ENCODE measurements at regions not wholly inside any gene's neighbourhood (a gene's known extent, or its start where the extent isn't known, plus 50 kb on each side); places are given as distances from the start of the nearest gene placed in this dataset.

- ATAC-seq (no peak), DNase-seq (no peak)
- Mint-ChIP-seq H3K36me3 (no peaks in the 10 kb centered on the region), H3K4me1 (peaks cover 0 to 2% (median 0%) of the 10 kb centered on the region in 4 donors), H3K9me3 (peaks cover 0 to 2% (median 0%) of the 10 kb centered on the region in 9 donors), H3K27ac (no peak overlapping the region), H3K27me3 (peaks cover 3 to 21% (median 10%) of the 10 kb centered on the region in 5 donors), H3K4me3 (no peak overlapping the region)
- POLR2A ChIA-PET = no interaction called here
Observed at GRCh38 chr3:44072601-44073540, 168.8 kb upstream of the TOPAZ1 start.

- H3K36me3 Mint-ChIP-seq = no peaks in the 10 kb centered on the region
- ATAC-seq (no peak), DNase-seq (no peak)
- H3K4me3 Mint-ChIP-seq = no peak overlapping the region
- H3K9me3 Mint-ChIP-seq = peaks cover 0 to 2% (median 0%) of the 10 kb centered on the region in 9 donors
- peak overlapping the region in 1 of 10 donors; percentile 17 for H3K27ac Mint-ChIP-seq
- H3K27me3 Mint-ChIP-seq = peaks cover 3 to 17% (median 7%) of the 10 kb centered on the region in 5 donors
- POLR2A ChIA-PET = no interaction called here
- peaks cover 0 to 5% (median 0%) of the 10 kb centered on the region in 4 donors for H3K4me1 Mint-ChIP-seq
Observed at GRCh38 chr3:44074181-44074580, 167.5 kb upstream of the TOPAZ1 start.

- DNase-seq = no peak
- peaks cover 0 to 3% (median 0%) of the 10 kb centered on the region in 4 donors for H3K4me1 Mint-ChIP-seq
- H3K27ac Mint-ChIP-seq = no peak overlapping the region
- ATAC-seq = no peak
- peaks cover 0 to 8% (median 1%) of the 10 kb centered on the region in 5 donors for H3K27me3 Mint-ChIP-seq
- POLR2A ChIA-PET = no interaction called here
- H3K4me3 Mint-ChIP-seq = no peak overlapping the region
- H3K36me3 Mint-ChIP-seq = no peaks in the 10 kb centered on the region
- peaks cover 0 to 2% (median 0%) of the 10 kb centered on the region in 9 donors for H3K9me3 Mint-ChIP-seq
Observed at GRCh38 chr3:44076221-44076829, 165.4 kb upstream of the TOPAZ1 start.

DNA sequence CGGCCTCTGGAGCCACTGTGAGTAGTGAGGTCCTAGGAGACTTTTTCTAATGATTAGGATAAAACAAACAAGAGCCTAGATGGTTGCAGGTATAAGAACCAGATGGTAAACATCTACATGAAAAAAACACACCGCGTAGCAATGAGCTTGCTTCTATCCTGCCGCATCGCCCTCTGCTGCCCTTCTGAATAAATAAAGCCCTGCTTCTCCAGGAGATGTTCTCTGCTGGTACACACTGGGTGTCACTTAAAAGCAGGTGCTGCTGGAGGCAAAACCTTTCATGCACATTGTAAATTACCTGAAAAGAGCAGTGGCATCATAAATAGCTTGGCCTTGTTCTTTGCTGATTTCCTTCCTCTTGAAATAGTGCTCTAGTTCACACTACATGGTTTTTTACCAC is 164.4 kb upstream of the TOPAZ1 start:
- Mint-ChIP-seq H3K27ac (no peak overlapping the region), H3K27me3 (peaks cover 0 to 7% (median 0%) of the 10 kb centered on the region in 5 donors), H3K4me1 (peaks cover 0 to 3% (median 0%) of the 10 kb centered on the region in 4 donors), H3K36me3 (no peaks in the 10 kb centered on the region), H3K9me3 (no peaks in the 10 kb centered on the region), H3K4me3 (no peak overlapping the region)
- DNase-seq = no peak
- ATAC-seq = no peak
- POLR2A ChIA-PET = no interaction called here

GRCh38 chr3:44078863-44079262 is 162.8 kb upstream of the TOPAZ1 start:
- H3K9me3 Mint-ChIP-seq = no peaks in the 10 kb centered on the region
- H3K36me3 Mint-ChIP-seq = no peaks in the 10 kb centered on the region
- no peak for DNase-seq
- H3K4me3 Mint-ChIP-seq = no peak overlapping the region
- H3K27me3 Mint-ChIP-seq = no peaks in the 10 kb centered on the region
- POLR2A ChIA-PET = no interaction called here
- ATAC-seq = no peak
- peaks cover 0 to 3% (median 0%) of the 10 kb centered on the region in 4 donors for H3K4me1 Mint-ChIP-seq
- no peak overlapping the region for H3K27ac Mint-ChIP-seq

DNA sequence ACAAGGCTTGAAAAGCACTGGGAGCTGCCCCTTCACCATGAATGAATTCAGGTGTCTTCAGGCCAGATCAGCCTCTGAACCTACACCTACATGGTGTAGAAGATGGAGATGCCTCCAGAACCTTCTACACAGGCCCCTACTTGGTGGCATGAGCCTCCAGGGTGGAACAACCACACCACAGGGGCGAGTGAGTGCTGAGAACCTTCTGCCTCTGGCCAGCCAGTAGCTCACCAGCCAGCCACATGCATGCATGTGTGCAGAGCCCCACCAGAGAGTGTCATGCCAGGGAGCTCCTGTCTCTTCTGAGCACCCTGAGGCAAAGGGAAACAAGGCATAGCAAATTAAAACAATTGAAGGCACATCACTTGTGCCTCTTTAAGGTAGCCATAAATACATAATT is 161.8 kb upstream of the TOPAZ1 start:
- H3K27ac Mint-ChIP-seq = no peak overlapping the region
- H3K9me3 Mint-ChIP-seq = no peaks in the 10 kb centered on the region
- H3K4me3 Mint-ChIP-seq = no peak overlapping the region
- no peaks in the 10 kb centered on the region for H3K27me3 Mint-ChIP-seq
- DNase-seq (no peak), ATAC-seq (no peak)
- H3K4me1 Mint-ChIP-seq = peaks cover 0 to 3% (median 0%) of the 10 kb centered on the region in 4 donors
- POLR2A ChIA-PET = no interaction called here
- no peaks in the 10 kb centered on the region for H3K36me3 Mint-ChIP-seq

- no peak for DNase-seq
- Mint-ChIP-seq H3K36me3 (no peaks in the 10 kb centered on the region), H3K4me3 (no peak overlapping the region), H3K4me1 (peaks cover 0 to 3% (median 0%) of the 10 kb centered on the region in 4 donors), H3K27ac (no peak overlapping the region), H3K27me3 (no peaks in the 10 kb centered on the region), H3K9me3 (no peaks in the 10 kb centered on the region)
- ATAC-seq = no peak
- POLR2A ChIA-PET = no interaction called here
Observed at GRCh38 chr3:44080474-44081072, 161.1 kb upstream of the TOPAZ1 start.

DNA sequence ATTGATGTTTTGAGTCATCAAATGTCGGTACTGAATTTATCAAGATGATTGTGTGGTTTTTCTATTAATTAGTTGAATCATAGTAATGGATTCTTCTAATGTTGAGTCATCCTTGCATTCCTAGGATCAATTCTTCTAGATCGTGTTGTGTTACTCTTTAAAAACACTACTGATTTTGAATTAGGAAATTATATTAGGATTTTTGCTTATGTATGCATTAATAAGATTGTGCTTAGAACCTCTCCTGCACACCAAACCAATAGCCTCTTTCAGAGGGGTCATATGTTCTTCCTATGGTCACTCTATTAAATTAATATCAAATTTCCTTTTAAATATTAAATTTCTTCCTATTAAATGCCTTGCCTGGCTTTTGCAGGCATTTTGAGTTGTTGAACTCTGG is 151.7 kb upstream of the TOPAZ1 start:
- Mint-ChIP-seq H3K36me3 (no peaks in the 10 kb centered on the region), H3K9me3 (no peaks in the 10 kb centered on the region), H3K4me1 (no peaks in the 10 kb centered on the region), H3K4me3 (no peak overlapping the region), H3K27ac (no peak overlapping the region), H3K27me3 (peaks cover 0 to 58% (median 13%) of the 10 kb centered on the region in 5 donors)
- POLR2A ChIA-PET = no interaction called here
- no peak for ATAC-seq
- DNase-seq = no peak

DNA sequence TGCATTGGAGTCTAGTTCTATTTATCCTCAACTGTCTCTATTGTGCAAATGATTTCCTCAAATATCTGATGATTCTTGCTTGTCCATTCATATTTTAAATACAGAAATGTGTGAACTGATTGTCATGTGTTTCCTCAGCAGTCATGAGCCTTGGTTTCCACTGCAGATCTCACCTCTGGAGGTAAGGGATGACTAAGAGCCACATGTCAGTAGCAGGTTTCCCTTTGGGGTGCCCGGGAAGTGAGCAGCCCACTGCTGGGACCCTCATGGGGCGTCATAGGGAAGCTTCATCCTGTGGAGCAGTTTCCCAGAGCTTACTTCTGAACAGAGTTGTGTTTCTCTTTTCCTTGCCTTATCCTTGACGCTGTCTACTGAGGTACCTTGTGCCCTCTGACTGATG is 149.2 kb upstream of the TOPAZ1 start:
- Mint-ChIP-seq H3K27ac (no peak overlapping the region), H3K4me3 (no peak overlapping the region), H3K27me3 (peaks cover 0 to 50% (median 10%) of the 10 kb centered on the region in 5 donors), H3K36me3 (no peaks in the 10 kb centered on the region), H3K4me1 (no peaks in the 10 kb centered on the region), H3K9me3 (no peaks in the 10 kb centered on the region)
- POLR2A ChIA-PET = no interaction called here
- no peak for DNase-seq
- no peak for ATAC-seq

- POLR2A ChIA-PET = no interaction called here
- H3K9me3 Mint-ChIP-seq = no peaks in the 10 kb centered on the region
- H3K4me1 Mint-ChIP-seq = no peaks in the 10 kb centered on the region
- no peak for ATAC-seq
- H3K27me3 Mint-ChIP-seq = peaks cover 0 to 54% (median 12%) of the 10 kb centered on the region in 5 donors
- H3K4me3 Mint-ChIP-seq = no peak overlapping the region
- no peaks in the 10 kb centered on the region for H3K36me3 Mint-ChIP-seq
- no peak for DNase-seq
- no peak overlapping the region for H3K27ac Mint-ChIP-seq
Observed at GRCh38 chr3:44093531-44093930, 148.2 kb upstream of the TOPAZ1 start.

DNA sequence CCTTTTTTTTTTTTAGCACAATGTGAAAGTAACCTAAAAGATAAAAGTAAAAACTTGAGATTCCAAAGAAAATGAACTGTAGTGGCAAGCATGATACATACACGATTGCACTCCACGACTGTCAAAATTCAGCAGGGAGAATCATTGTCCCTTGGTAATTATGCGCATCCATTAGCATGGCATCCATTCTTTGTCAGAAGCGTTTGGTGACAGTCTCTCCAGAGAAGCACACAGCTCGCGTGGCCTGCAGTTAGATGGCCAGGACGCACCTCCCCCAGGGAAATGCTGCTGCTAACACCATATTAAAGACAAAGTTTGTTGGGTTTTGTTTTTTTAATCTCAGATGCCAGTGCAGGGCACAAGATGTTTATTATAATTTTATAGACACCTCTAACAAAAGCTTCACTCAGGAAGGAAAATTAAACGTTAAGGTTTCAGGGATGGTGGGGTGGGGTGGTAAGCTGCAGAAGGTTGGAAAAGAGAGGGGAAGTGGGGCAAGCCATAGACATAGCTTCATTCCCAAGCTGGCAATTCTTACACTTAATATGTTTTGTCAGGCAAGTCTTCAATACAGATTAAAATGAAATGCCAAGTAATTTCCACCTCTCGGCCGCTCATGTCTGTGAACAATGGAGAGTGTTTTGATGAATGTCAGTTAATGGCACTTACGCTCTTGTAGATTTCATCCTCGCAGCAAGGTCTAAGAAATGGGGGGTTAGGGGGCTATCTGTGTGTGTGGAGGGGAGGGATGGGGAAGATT is 142.8 kb upstream of the TOPAZ1 start:
- Mint-ChIP-seq H3K4me3 (no peak overlapping the region), H3K27me3 (peaks cover 12 to 50% (median 22%) of the 10 kb centered on the region in 5 donors)
- POLR2A ChIA-PET = no interaction called here

GRCh38 chr3:44099566-44100297 is 142.0 kb upstream of the TOPAZ1 start:
- H3K9me3 Mint-ChIP-seq = no peaks in the 10 kb centered on the region
- H3K36me3 Mint-ChIP-seq = no peaks in the 10 kb centered on the region
- peaks cover 12 to 50% (median 22%) of the 10 kb centered on the region in 5 donors for H3K27me3 Mint-ChIP-seq
- ATAC-seq = no peak
- POLR2A ChIA-PET = no interaction called here
- no peak overlapping the region for H3K27ac Mint-ChIP-seq
- peaks cover 0 to under 1% (median under 1%) of the 10 kb centered on the region in 4 donors for H3K4me1 Mint-ChIP-seq
- no peak overlapping the region for H3K4me3 Mint-ChIP-seq
- DNase-seq = no peak

More for the DNA sequence above, 142.8 kb upstream of the TOPAZ1 start:
- Mint-ChIP-seq H3K4me1 (no peaks in the 10 kb centered on the region), H3K9me3 (no peaks in the 10 kb centered on the region), H3K36me3 (no peaks in the 10 kb centered on the region), H3K27ac (no peak overlapping the region)
- no peak for ATAC-seq
- DNase-seq = no peak
